ENCODE measurements at regions not wholly inside any gene's neighbourhood (a gene's known extent, or its start where the extent isn't known, plus 50 kb on each side); places are given as distances from the start of the nearest gene placed in this dataset.

GRCh38 chr1:194829492-194829891 is 1643.1 kb upstream of the B3GALT2 start:
- Histone ChIP-seq H3K4me1 (ENCODE audit: control insufficient read depth in 3 of 3, insufficient read depth in 2 of 3, low read depth in 1 of 3, low read length in 2 of 3) (no peaks in the 10 kb centered on the region), H3K27ac (ENCODE audit: low read depth in 1 of 3, low read length in 2 of 3) (no peak overlapping the region), H3K4me3 (ENCODE audit: low read depth in 1 of 3, low read length in 3 of 3) (no peak overlapping the region), H3K36me3 (ENCODE audit: control insufficient read depth in 3 of 3, insufficient read depth in 2 of 3, low read depth in 1 of 3, low read length in 3 of 3) (no peaks in the 10 kb centered on the region), H3K27me3 (ENCODE audit: control insufficient read depth in 3 of 3, insufficient read depth in 3 of 3, low read length in 3 of 3) (no peaks in the 10 kb centered on the region), H3K9me3 (ENCODE audit: control insufficient read depth in 2 of 2, insufficient read depth in 1 of 2, low read depth in 1 of 2, low read length in 1 of 2) (no peaks in the 10 kb centered on the region)
- DNase-seq (no peak), FAIRE-seq (no peak)

GRCh38 chr1:194825382-194825781 is 1639.0 kb upstream of the B3GALT2 start:
- FAIRE-seq (peak; percentile 41), DNase-seq (no peak)
- WGBS, 3 donors, result 47 to 57% (median 57%) methylated on average over 1 of the region's 1 CpG

DNA sequence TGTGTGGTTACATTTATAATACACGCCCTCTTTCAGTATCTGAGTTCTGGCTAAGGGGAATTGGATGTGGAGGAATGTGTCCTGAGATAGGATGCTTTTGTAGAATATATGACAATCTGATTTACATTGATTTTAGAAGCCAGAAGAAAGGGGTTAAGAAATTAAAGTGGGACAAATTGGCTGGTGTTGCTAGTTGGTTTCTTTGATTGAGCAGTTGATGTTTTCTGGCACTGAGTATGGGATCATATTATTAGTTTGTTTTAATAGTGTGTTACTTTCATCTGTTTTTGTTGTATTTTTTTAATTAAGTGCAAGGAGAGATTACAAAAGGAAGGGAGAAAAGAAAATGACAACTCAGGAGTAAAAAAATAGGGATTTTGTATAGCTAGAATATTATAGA is 1634.7 kb upstream of the B3GALT2 start:
- H3K4me1 ChIP-seq (ENCODE audit: control insufficient read depth in 3 of 3, insufficient read depth in 2 of 3, low read depth in 1 of 3, low read length in 2 of 3), result no peaks in the 10 kb centered on the region
- H3K36me3 ChIP-seq (ENCODE audit: control insufficient read depth in 3 of 3, insufficient read depth in 2 of 3, low read depth in 1 of 3, low read length in 3 of 3), result no peaks in the 10 kb centered on the region
- no peak overlapping the region for H3K27ac ChIP-seq (ENCODE audit: low read depth in 1 of 3, low read length in 2 of 3)
- FAIRE-seq, result no peak
- H3K4me3 ChIP-seq (ENCODE audit: low read depth in 1 of 3, low read length in 3 of 3), result no peak overlapping the region
- no peaks in the 10 kb centered on the region for H3K27me3 ChIP-seq (ENCODE audit: control insufficient read depth in 3 of 3, insufficient read depth in 3 of 3, low read length in 3 of 3)
- 76 to 96% (median 80%) methylated on average over 1 of the region's 1 CpG for WGBS, 3 donors
- H3K9me3 ChIP-seq (ENCODE audit: control insufficient read depth in 2 of 2, insufficient read depth in 1 of 2, low read depth in 1 of 2, low read length in 1 of 2), result no peaks in the 10 kb centered on the region
- no peak for DNase-seq

More at GRCh38 chr1:194825382-194825781, 1639.0 kb upstream of the B3GALT2 start:
- H3K4me3 ChIP-seq (ENCODE audit: low read depth in 1 of 3, low read length in 3 of 3), result no peak overlapping the region
- H3K9me3 ChIP-seq (ENCODE audit: control insufficient read depth in 2 of 2, insufficient read depth in 1 of 2, low read depth in 1 of 2, low read length in 1 of 2), result no peaks in the 10 kb centered on the region
- no peaks in the 10 kb centered on the region for H3K27me3 ChIP-seq (ENCODE audit: control insufficient read depth in 3 of 3, insufficient read depth in 3 of 3, low read length in 3 of 3)
- H3K36me3 ChIP-seq (ENCODE audit: control insufficient read depth in 3 of 3, insufficient read depth in 2 of 3, low read depth in 1 of 3, low read length in 3 of 3), result no peaks in the 10 kb centered on the region
- H3K27ac ChIP-seq (ENCODE audit: low read depth in 1 of 3, low read length in 2 of 3), result no peak overlapping the region
- no peaks in the 10 kb centered on the region for H3K4me1 ChIP-seq (ENCODE audit: control insufficient read depth in 3 of 3, insufficient read depth in 2 of 3, low read depth in 1 of 3, low read length in 2 of 3)

GRCh38 chr1:194818674-194819073 is 1632.3 kb upstream of the B3GALT2 start:
- DNase-seq (no peak), FAIRE-seq (no peak)
- Histone ChIP-seq H3K27ac (ENCODE audit: low read depth in 1 of 3, low read length in 2 of 3) (no peak overlapping the region), H3K4me3 (ENCODE audit: low read depth in 1 of 3, low read length in 3 of 3) (no peak overlapping the region), H3K9me3 (ENCODE audit: control insufficient read depth in 2 of 2, insufficient read depth in 1 of 2, low read depth in 1 of 2, low read length in 1 of 2) (no peaks in the 10 kb centered on the region), H3K4me1 (ENCODE audit: control insufficient read depth in 3 of 3, insufficient read depth in 2 of 3, low read depth in 1 of 3, low read length in 2 of 3) (no peaks in the 10 kb centered on the region), H3K36me3 (ENCODE audit: control insufficient read depth in 3 of 3, insufficient read depth in 2 of 3, low read depth in 1 of 3, low read length in 3 of 3) (no peaks in the 10 kb centered on the region), H3K27me3 (ENCODE audit: control insufficient read depth in 3 of 3, insufficient read depth in 3 of 3, low read length in 3 of 3) (no peaks in the 10 kb centered on the region)
- 67 to 84% (median 72%) methylated on average over 2 of the region's 2 CpGs for WGBS, 3 donors

GRCh38 chr1:194816859-194817258 is 1630.4 kb upstream of the B3GALT2 start:
- Histone ChIP-seq H3K4me3 (ENCODE audit: low read depth in 1 of 3, low read length in 3 of 3) (no peak overlapping the region), H3K4me1 (ENCODE audit: control insufficient read depth in 3 of 3, insufficient read depth in 2 of 3, low read depth in 1 of 3, low read length in 2 of 3) (no peaks in the 10 kb centered on the region), H3K9me3 (ENCODE audit: control insufficient read depth in 2 of 2, insufficient read depth in 1 of 2, low read depth in 1 of 2, low read length in 1 of 2) (no peaks in the 10 kb centered on the region), H3K27ac (ENCODE audit: low read depth in 1 of 3, low read length in 2 of 3) (no peak overlapping the region), H3K36me3 (ENCODE audit: control insufficient read depth in 3 of 3, insufficient read depth in 2 of 3, low read depth in 1 of 3, low read length in 3 of 3) (no peaks in the 10 kb centered on the region), H3K27me3 (ENCODE audit: control insufficient read depth in 3 of 3, insufficient read depth in 3 of 3, low read length in 3 of 3) (no peaks in the 10 kb centered on the region)
- FAIRE-seq (no peak), DNase-seq (no peak)
- WGBS, 3 donors, result 70 to 79% (median 76%) methylated on average over 2 of the region's 2 CpGs

DNA sequence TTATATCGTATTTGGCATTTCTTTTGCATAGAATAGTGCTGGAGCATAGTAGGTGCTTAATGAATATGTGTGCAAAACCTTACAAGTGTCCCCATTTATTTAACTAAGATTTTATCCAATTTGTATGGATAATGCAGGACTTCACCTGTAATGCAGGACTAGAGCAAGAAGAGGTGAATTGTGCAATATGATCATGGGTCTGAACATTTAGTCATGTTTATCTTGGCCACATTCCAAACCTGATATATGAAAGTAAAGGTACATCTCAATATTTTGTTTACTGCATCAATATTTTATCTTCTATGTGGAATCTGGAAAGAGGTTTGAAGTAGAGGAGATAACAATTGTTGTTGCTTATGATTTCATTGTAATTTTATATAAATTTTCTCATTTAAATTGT is 1626.7 kb upstream of the B3GALT2 start:
- Histone ChIP-seq H3K27ac (ENCODE audit: low read depth in 1 of 3, low read length in 2 of 3) (no peak overlapping the region), H3K27me3 (ENCODE audit: control insufficient read depth in 3 of 3, insufficient read depth in 3 of 3, low read length in 3 of 3) (no peaks in the 10 kb centered on the region), H3K4me3 (ENCODE audit: low read depth in 1 of 3, low read length in 3 of 3) (no peak overlapping the region), H3K36me3 (ENCODE audit: control insufficient read depth in 3 of 3, insufficient read depth in 2 of 3, low read depth in 1 of 3, low read length in 3 of 3) (no peaks in the 10 kb centered on the region), H3K4me1 (ENCODE audit: control insufficient read depth in 3 of 3, insufficient read depth in 2 of 3, low read depth in 1 of 3, low read length in 2 of 3) (no peaks in the 10 kb centered on the region), H3K9me3 (ENCODE audit: control insufficient read depth in 2 of 2, insufficient read depth in 1 of 2, low read depth in 1 of 2, low read length in 1 of 2) (no peaks in the 10 kb centered on the region)
- WGBS, 3 donors, result 42 to 78% (median 49%) methylated on average over 1 of the region's 1 CpG
- DNase-seq, result no peak
- no peak for FAIRE-seq

GRCh38 chr1:194809665-194810064 is 1623.3 kb upstream of the B3GALT2 start:
- 67 to 72% (median 70%) methylated on average over 1 of the region's 1 CpG for WGBS, 3 donors

GRCh38 chr1:194809215-194809614 is 1622.8 kb upstream of the B3GALT2 start:
- Histone ChIP-seq H3K4me3 (ENCODE audit: low read depth in 1 of 3, low read length in 3 of 3) (no peak overlapping the region), H3K36me3 (ENCODE audit: control insufficient read depth in 3 of 3, insufficient read depth in 2 of 3, low read depth in 1 of 3, low read length in 3 of 3) (no peaks in the 10 kb centered on the region), H3K4me1 (ENCODE audit: control insufficient read depth in 3 of 3, insufficient read depth in 2 of 3, low read depth in 1 of 3, low read length in 2 of 3) (no peaks in the 10 kb centered on the region), H3K9me3 (ENCODE audit: control insufficient read depth in 2 of 2, insufficient read depth in 1 of 2, low read depth in 1 of 2, low read length in 1 of 2) (no peaks in the 10 kb centered on the region), H3K27ac (ENCODE audit: low read depth in 1 of 3, low read length in 2 of 3) (no peak overlapping the region), H3K27me3 (ENCODE audit: control insufficient read depth in 3 of 3, insufficient read depth in 3 of 3, low read length in 3 of 3) (no peaks in the 10 kb centered on the region)
- DNase-seq (no peak), FAIRE-seq (no peak)
- WGBS, 3 donors, result 61 to 76% (median 70%) methylated on average over 3 of the region's 3 CpGs

More at GRCh38 chr1:194809665-194810064, 1623.3 kb upstream of the B3GALT2 start:
- DNase-seq (no peak), FAIRE-seq (no peak)
- H3K27ac ChIP-seq (ENCODE audit: low read depth in 1 of 3, low read length in 2 of 3), result no peak overlapping the region
- H3K4me3 ChIP-seq (ENCODE audit: low read depth in 1 of 3, low read length in 3 of 3), result no peak overlapping the region
- H3K36me3 ChIP-seq (ENCODE audit: control insufficient read depth in 3 of 3, insufficient read depth in 2 of 3, low read depth in 1 of 3, low read length in 3 of 3), result no peaks in the 10 kb centered on the region
- H3K27me3 ChIP-seq (ENCODE audit: control insufficient read depth in 3 of 3, insufficient read depth in 3 of 3, low read length in 3 of 3), result no peaks in the 10 kb centered on the region
- no peaks in the 10 kb centered on the region for H3K4me1 ChIP-seq (ENCODE audit: control insufficient read depth in 3 of 3, insufficient read depth in 2 of 3, low read depth in 1 of 3, low read length in 2 of 3)
- no peaks in the 10 kb centered on the region for H3K9me3 ChIP-seq (ENCODE audit: control insufficient read depth in 2 of 2, insufficient read depth in 1 of 2, low read depth in 1 of 2, low read length in 1 of 2)

- Histone ChIP-seq H3K4me3 (ENCODE audit: low read depth in 1 of 3, low read length in 3 of 3) (no peak overlapping the region), H3K27ac (ENCODE audit: low read depth in 1 of 3, low read length in 2 of 3) (no peak overlapping the region), H3K27me3 (ENCODE audit: control insufficient read depth in 3 of 3, insufficient read depth in 3 of 3, low read length in 3 of 3) (no peaks in the 10 kb centered on the region), H3K9me3 (ENCODE audit: control insufficient read depth in 2 of 2, insufficient read depth in 1 of 2, low read depth in 1 of 2, low read length in 1 of 2) (no peaks in the 10 kb centered on the region), H3K4me1 (ENCODE audit: control insufficient read depth in 3 of 3, insufficient read depth in 2 of 3, low read depth in 1 of 3, low read length in 2 of 3) (no peaks in the 10 kb centered on the region), H3K36me3 (ENCODE audit: control insufficient read depth in 3 of 3, insufficient read depth in 2 of 3, low read depth in 1 of 3, low read length in 3 of 3) (no peaks in the 10 kb centered on the region)
- 6 to 57% (median 16%) methylated on average over 1 of the region's 1 CpG for WGBS, 3 donors
- no peak for FAIRE-seq
- DNase-seq, result no peak
Observed at GRCh38 chr1:194807530-194808220, 1621.3 kb upstream of the B3GALT2 start.
